Right kidney (tissue), 1 donor: ENCODE measurements at regions not wholly inside any gene's neighbourhood (a gene's known extent, or its start where the extent isn't known, plus 50 kb on each side); places are given as distances from the start of the nearest gene placed in this dataset.
"Not testable (repeated sequence)": the region's sequence is repeated elsewhere in the genome, so short reads cannot be mapped to it uniquely, and the experiment has no call there.

Source experiments
- DNase-seq: peaks from one replicate; pipeline ENCODE4 v3.0.0-alpha.2; 2016

GRCh38 chr4:138797646-138798045, 217.9 kb upstream of the NOCT start:
- no peak for DNase-seq

GRCh38 chr4:138796761-138797160, 218.8 kb upstream of the NOCT start:
- DNase-seq: no peak

GRCh38 chr4:138790706-138791340, 224.8 kb upstream of the NOCT start:
- DNase-seq: no peak

GRCh38 chr4:138789796-138790195, 225.8 kb upstream of the NOCT start:
- peak; percentile 31 for DNase-seq

- DNase-seq: no peak
Measured at GRCh38 chr4:138788857-138789256, 226.7 kb upstream of the NOCT start.

GRCh38 chr4:138788267-138788790, 227.3 kb upstream of the NOCT start:
- DNase-seq: no peak

- not testable (repeated sequence) for DNase-seq
Measured at GRCh38 chr4:138779761-138780160, 235.8 kb upstream of the NOCT start.

- no peak for DNase-seq
Measured at GRCh38 chr4:138775890-138776289, 239.7 kb upstream of the NOCT start.

GRCh38 chr4:138775489-138775888, 240.1 kb upstream of the NOCT start:
- DNase-seq: no peak

GRCh38 chr4:138774940-138775339, 240.6 kb upstream of the NOCT start:
- no peak for DNase-seq

- DNase-seq: not testable (repeated sequence)
Measured at GRCh38 chr4:138774125-138774524, 241.5 kb upstream of the NOCT start.

- no peak for DNase-seq
Measured at GRCh38 chr4:138773321-138773720, 242.3 kb upstream of the NOCT start.

GRCh38 chr4:138772366-138772765, 243.2 kb upstream of the NOCT start:
- DNase-seq: no peak

GRCh38 chr4:138770818-138771217, 244.8 kb upstream of the NOCT start:
- DNase-seq: no peak

- DNase-seq: no peak
Measured at GRCh38 chr4:138766332-138766731, 249.2 kb upstream of the NOCT start.

- DNase-seq: no peak
Measured at GRCh38 chr4:138765442-138765841, 250.1 kb upstream of the NOCT start.

GRCh38 chr4:138761638-138762220, 253.9 kb upstream of the NOCT start:
- no peak for DNase-seq

- DNase-seq: no peak
Measured at GRCh38 chr4:138759554-138759902, 256.1 kb upstream of the NOCT start.

- no peak for DNase-seq
Measured at GRCh38 chr4:138758876-138759553, 256.6 kb upstream of the NOCT start.

- DNase-seq: no peak
Measured at GRCh38 chr4:138758196-138758595, 257.4 kb upstream of the NOCT start.

- no peak for DNase-seq
Measured at GRCh38 chr4:138757432-138757831, 258.1 kb upstream of the NOCT start.

- DNase-seq: no peak
Measured at GRCh38 chr4:138756519-138756918, 259.1 kb upstream of the NOCT start.

- no peak for DNase-seq
Measured at GRCh38 chr4:138751309-138751708, 264.3 kb upstream of the NOCT start.

GRCh38 chr4:138749303-138749702, 266.3 kb upstream of the NOCT start:
- no peak for DNase-seq
